ENCODE measurements at regions not wholly inside any gene's neighbourhood (a gene's known extent, or its start where the extent isn't known, plus 50 kb on each side); places are given as distances from the start of the nearest gene placed in this dataset.

GRCh38 chr11:133719532-133720235 lies 125.6 kb downstream of the SPATA19 start:
- DNase-seq: no peak

GRCh38 chr11:133718831-133719230 lies 126.5 kb downstream of the SPATA19 start:
- DNase-seq: no peak

- DNase-seq: no peak
These were observed 127.1 kb downstream of the SPATA19 start for GRCh38 chr11:133718238-133718637.

- no peak for DNase-seq
These were observed 128.7 kb downstream of the SPATA19 start for GRCh38 chr11:133716602-133717001.

- DNase-seq: no peak
These were observed 129.7 kb downstream of the SPATA19 start for GRCh38 chr11:133715602-133716001.

GRCh38 chr11:133714471-133715375 lies 130.6 kb downstream of the SPATA19 start:
- DNase-seq: no peak

GRCh38 chr11:133713844-133714243 lies 131.5 kb downstream of the SPATA19 start:
- DNase-seq: no peak

- DNase-seq: no peak
These were observed 131.9 kb downstream of the SPATA19 start for GRCh38 chr11:133713406-133713805.

- DNase-seq: no peak
These were observed 133.2 kb downstream of the SPATA19 start for GRCh38 chr11:133712051-133712560.

GRCh38 chr11:133711545-133711944 lies 133.8 kb downstream of the SPATA19 start:
- no peak for DNase-seq

- DNase-seq: no peak
These were observed 134.6 kb downstream of the SPATA19 start for GRCh38 chr11:133710681-133711240.

- DNase-seq: no peak
These were observed 135.1 kb downstream of the SPATA19 start for GRCh38 chr11:133710241-133710640.

- no peak for DNase-seq
These were observed 136.7 kb downstream of the SPATA19 start for GRCh38 chr11:133708547-133709051.

- no peak for DNase-seq
These were observed 138.2 kb downstream of the SPATA19 start for GRCh38 chr11:133706925-133707794.

- DNase-seq: no peak
These were observed 139.4 kb downstream of the SPATA19 start for GRCh38 chr11:133705873-133706272.

- no peak for DNase-seq
These were observed 140.2 kb downstream of the SPATA19 start for GRCh38 chr11:133705074-133705648.

- no peak for DNase-seq
These were observed 146.2 kb downstream of the SPATA19 start for GRCh38 chr11:133699071-133699470.

GRCh38 chr11:133698654-133699053 lies 146.7 kb downstream of the SPATA19 start:
- no peak for DNase-seq

- DNase-seq: no peak
These were observed 147.6 kb downstream of the SPATA19 start for GRCh38 chr11:133697603-133698180.

- no peak for DNase-seq
These were observed 148.2 kb downstream of the SPATA19 start for GRCh38 chr11:133697161-133697560.

GRCh38 chr11:133695387-133695786 lies 149.9 kb downstream of the SPATA19 start:
- no peak for DNase-seq

GRCh38 chr11:133694701-133695100 lies 150.6 kb downstream of the SPATA19 start:
- no peak for DNase-seq

Data from NCI-H1436 (cell line).